WTC11 (cell line): ENCODE measurements at regions not wholly inside any gene's neighbourhood (a gene's known extent, or its start where the extent isn't known, plus 50 kb on each side); places are given as distances from the start of the nearest gene placed in this dataset.

ENCODE experiments used
- ATAC-seq: fragments of 200-7000 bp; cut with Tn5 transposase; 2 replicates; pipeline ENCODE4 v1.10.0; 2021; ENCODE audit warnings: mild to moderate bottlenecking, moderate library complexity
- CTCF ChIA-PET: fragments of 300-600 bp; sonication (Branson Sonifier 250); formaldehyde crosslinking; loops from one replicate; lab custom pipeline; 2021; ENCODE audit warnings: antibody characterized with exemption; lab: Charles Lee
- POLR2A ChIA-PET: fragments of 350-600 bp; sonication (Branson Sonifier 250); formaldehyde crosslinking; loops from one replicate; lab custom pipeline; 2021; ENCODE audit warnings: antibody characterized with exemption; lab: Charles Lee
- DNase-seq: peaks from one replicate; pipeline ENCODE4 v3.0.0; 2021; ENCODE audit warnings: low spot score
- H3K27ac Mint-ChIP-seq: 2 replicates; pipeline ENCODE4 v1.8.0; 2021; ENCODE audit warnings: mixed read lengths
- H3K27me3 Mint-ChIP-seq: 2 replicates; pipeline ENCODE4 v1.8.0; 2021; ENCODE audit warnings: low read depth, mild to moderate bottlenecking, moderate library complexity, mixed read lengths
- H3K36me3 Mint-ChIP-seq: 2 replicates; pipeline ENCODE4 v1.8.0; 2021; ENCODE audit warnings: mixed read lengths
- H3K4me1 Mint-ChIP-seq: 2 replicates; pipeline ENCODE4 v1.8.0; 2022; ENCODE audit warnings: mixed read lengths
- H3K4me3 Mint-ChIP-seq: 2 replicates; pipeline ENCODE4 v1.8.0; 2021; ENCODE audit warnings: mild to moderate bottlenecking, moderate library complexity, mixed read lengths
- H3K9me3 Mint-ChIP-seq: 2 replicates; pipeline ENCODE4 v1.8.0; 2021; ENCODE audit warnings: mixed read lengths
- ATF1 ChIP-seq: sonication (generic); formaldehyde crosslinking; IDR thresholded peaks from 2 replicates; pipeline ENCODE4 v1.8.1; 2023; ENCODE audit warnings: mild to moderate bottlenecking, moderate library complexity, missing genetic modification reagents
- CDX4 ChIP-seq: fragments of 250-450 bp; sonication (Bioruptor Pico); IDR thresholded peaks from 2 replicates; pipeline ENCODE4 v1.9.0; 2021; ENCODE audit warnings: moderate library complexity, mild to moderate bottlenecking, inconsistent platforms, borderline replicate concordance
- CTCF ChIP-seq: fragments of 200-600 bp; IDR thresholded peaks from 2 replicates; pipeline ENCODE4 v1.8.0; 2022; ENCODE audit warnings: antibody characterized with exemption
- E2F4 ChIP-seq: sonication (generic); formaldehyde crosslinking; IDR thresholded peaks from 2 replicates; pipeline ENCODE4 v1.8.1; 2022; ENCODE audit warnings: low read depth, mild to moderate bottlenecking, moderate library complexity, missing genetic modification reagents, borderline replicate concordance
- E2F5 ChIP-seq: sonication (generic); formaldehyde crosslinking; IDR thresholded peaks from 2 replicates; pipeline ENCODE4 v1.8.1; 2022; ENCODE audit warnings: mild to moderate bottlenecking, moderate library complexity, missing genetic modification reagents
- ELF4 ChIP-seq: sonication (generic); formaldehyde crosslinking; IDR thresholded peaks from 2 replicates; pipeline ENCODE4 v1.8.1; 2022; ENCODE audit warnings: low read depth, mild to moderate bottlenecking, moderate library complexity, missing genetic modification reagents
- ESRRA ChIP-seq: sonication (generic); formaldehyde crosslinking; IDR thresholded peaks from 2 replicates; pipeline ENCODE4 v1.8.1; 2022; ENCODE audit warnings: mild to moderate bottlenecking, missing genetic modification reagents, borderline replicate concordance
- ETV6 ChIP-seq: sonication (generic); formaldehyde crosslinking; IDR thresholded peaks from 2 replicates; pipeline ENCODE4 v1.8.1; 2022; ENCODE audit warnings: mild to moderate bottlenecking, missing genetic modification reagents
- FOXK1 ChIP-seq: sonication (generic); formaldehyde crosslinking; IDR thresholded peaks from 2 replicates; pipeline ENCODE4 v1.8.0; 2022; ENCODE audit warnings: mild to moderate bottlenecking, moderate library complexity, missing genetic modification reagents
- GABPB1 ChIP-seq: sonication (generic); formaldehyde crosslinking; IDR thresholded peaks from 2 replicates; pipeline ENCODE4 v1.8.1; 2023; ENCODE audit warnings: mild to moderate bottlenecking, missing genetic modification reagents
- HMGXB4 ChIP-seq: sonication (generic); formaldehyde crosslinking; IDR thresholded peaks from 2 replicates; pipeline ENCODE4 v1.8.1; 2023; ENCODE audit warnings: mild to moderate bottlenecking, moderate library complexity, missing genetic modification reagents
- JUN ChIP-seq: sonication (generic); formaldehyde crosslinking; IDR thresholded peaks from 2 replicates; pipeline ENCODE4 v1.8.0; 2023; ENCODE audit warnings: mild to moderate bottlenecking, missing genetic modification reagents
- MXD4 ChIP-seq: fragments of 250-450 bp; sonication (Bioruptor Pico); IDR thresholded peaks from 2 replicates; pipeline ENCODE4 v1.8.0; 2021; ENCODE audit warnings: mild to moderate bottlenecking, moderate library complexity, borderline replicate concordance
- NFATC4 ChIP-seq: fragments of 250-450 bp; sonication (Bioruptor Pico); IDR thresholded peaks from 2 replicates; pipeline ENCODE4 v1.9.0; 2021; ENCODE audit warnings: mild to moderate bottlenecking
- NFYB ChIP-seq: sonication (generic); formaldehyde crosslinking; conservative IDR thresholded peaks from 2 replicates; pipeline ENCODE4 v1.8.0; 2022; ENCODE audit warnings: low read depth, missing genetic modification reagents
- NR3C1 ChIP-seq: sonication (generic); formaldehyde crosslinking; conservative IDR thresholded peaks from 2 replicates; pipeline ENCODE4 v1.8.1; 2023; ENCODE audit warnings: low read depth, mild to moderate bottlenecking, missing genetic modification reagents
- SOX15 ChIP-seq: fragments of 250-450 bp; sonication (Bioruptor Pico); IDR thresholded peaks from 2 replicates; pipeline ENCODE4 v1.9.0; 2021; ENCODE audit warnings: mild to moderate bottlenecking
- SP1 ChIP-seq: sonication (generic); formaldehyde crosslinking; conservative IDR thresholded peaks from 2 replicates; pipeline ENCODE4 v1.8.1; 2022; ENCODE audit warnings: missing genetic modification reagents
- TEAD4 ChIP-seq: sonication (generic); formaldehyde crosslinking; IDR thresholded peaks from 2 replicates; pipeline ENCODE4 v1.8.0; 2022; ENCODE audit warnings: mild to moderate bottlenecking, missing genetic modification reagents
- ZMAT4 ChIP-seq: fragments of 250-450 bp; sonication (Bioruptor Pico); IDR thresholded peaks from 2 replicates; pipeline ENCODE4 v1.9.0; 2021; ENCODE audit warnings: mild to moderate bottlenecking
- ZNF121 ChIP-seq: sonication (generic); formaldehyde crosslinking; IDR thresholded peaks from 2 replicates; pipeline ENCODE4 v1.8.0; 2023; ENCODE audit warnings: missing genetic modification reagents
- ZNF138 ChIP-seq: sonication (generic); formaldehyde crosslinking; conservative IDR thresholded peaks from 2 replicates; pipeline ENCODE4 v1.8.1; 2022; ENCODE audit warnings: mild to moderate bottlenecking, moderate library complexity, missing genetic modification reagents
- ZNF317 ChIP-seq: sonication (generic); formaldehyde crosslinking; IDR thresholded peaks from 2 replicates; pipeline ENCODE4 v1.8.1; 2023; ENCODE audit warnings: low read depth, mild to moderate bottlenecking, moderate library complexity, missing genetic modification reagents, borderline replicate concordance
- ZNF671 ChIP-seq: fragments of 250-450 bp; sonication (Bioruptor Pico); IDR thresholded peaks from 2 replicates; pipeline ENCODE4 v1.8.0; 2021; ENCODE audit warnings: mild to moderate bottlenecking

- Mint-ChIP-seq H3K4me3 (no peak overlapping the region), H3K27ac (no peak overlapping the region), H3K4me1 (no peaks in the 10 kb centered on the region), H3K9me3 (no peaks in the 10 kb centered on the region), H3K27me3 (no peaks in the 10 kb centered on the region), H3K36me3 (no peaks in the 10 kb centered on the region)
- ATAC-seq, result no peak
- CTCF ChIA-PET, result no interaction called here
- POLR2A ChIA-PET, result no interaction called here
- DNase-seq, result no peak
- TF ChIP-seq MXD4 (CRISPR knock-in tag) (no peak), ZNF121 (CRISPR knock-in tag) (no peak), CDX4 (CRISPR knock-in tag) (no peak), E2F5 (CRISPR knock-in tag) (no peak), ZMAT4 (CRISPR knock-in tag) (no peak), NFYB (CRISPR knock-in tag) (no peak), HMGXB4 (CRISPR knock-in tag) (no peak), E2F4 (CRISPR knock-in tag) (no peak), TEAD4 (CRISPR knock-in tag) (no peak), JUN (CRISPR knock-in tag) (no peak)
Observed at GRCh38 chr2:140178234-140178633, 1398.0 kb upstream of the NXPH2 start.

- ATAC-seq (no peak), DNase-seq (no peak)
- CTCF ChIA-PET, result no interaction called here
- Mint-ChIP-seq H3K9me3 (no peaks in the 10 kb centered on the region), H3K4me1 (no peaks in the 10 kb centered on the region), H3K4me3 (no peak overlapping the region), H3K27me3 (no peaks in the 10 kb centered on the region), H3K36me3 (no peaks in the 10 kb centered on the region), H3K27ac (no peak overlapping the region)
- POLR2A ChIA-PET, result no interaction called here
- no peak for TF ChIP-seq FOXK1 (CRISPR knock-in tag)
- no peak for TF ChIP-seq GABPB1 (CRISPR knock-in tag)
- no peak for TF ChIP-seq JUN (CRISPR knock-in tag)
- TF ChIP-seq ETV6, result no peak
- no peak for TF ChIP-seq NR3C1 (CRISPR knock-in tag)
- no peak for TF ChIP-seq ZNF671 (CRISPR knock-in tag)
- TF ChIP-seq SOX15 (CRISPR knock-in tag), result no peak
- no peak for TF ChIP-seq ELF4 (CRISPR knock-in tag)
- TF ChIP-seq CTCF, result no peak
- no peak for TF ChIP-seq E2F4 (CRISPR knock-in tag)
- TF ChIP-seq ATF1 (CRISPR knock-in tag), result no peak
- no peak for TF ChIP-seq ZNF317 (CRISPR knock-in tag)
- no peak for TF ChIP-seq SP1 (CRISPR knock-in tag)
- TF ChIP-seq ZNF138 (CRISPR knock-in tag), result no peak
- no peak for TF ChIP-seq ESRRA (CRISPR knock-in tag)
- no peak for TF ChIP-seq NFATC4 (CRISPR knock-in tag)
- TF ChIP-seq ZMAT4 (CRISPR knock-in tag), result no peak
- no peak for TF ChIP-seq TEAD4 (CRISPR knock-in tag)
- TF ChIP-seq MXD4 (CRISPR knock-in tag), result no peak
- TF ChIP-seq, all 79 proteins: peak for 0
Observed at GRCh38 chr2:140177086-140177485, 1396.9 kb upstream of the NXPH2 start.
